Hepatocyte (in vitro differentiated cells): ENCODE measurements at regions not wholly inside any gene's neighbourhood (a gene's known extent, or its start where the extent isn't known, plus 50 kb on each side); places are given as distances from the start of the nearest gene placed in this dataset.

Experiments
- DNase-seq: peaks from one replicate; pipeline ENCODE4 v3.0.0-alpha.2; 2016; ENCODE audit warnings: low spot score
- H2AFZ ChIP-seq: fragments of 200-600 bp; sonication (generic); 2 replicates; pipeline ENCODE4 v1.6.0; 2016; ENCODE audit warnings: antibody characterized with exemption, mild to moderate bottlenecking
- H3K27ac ChIP-seq: fragments of 200-600 bp; sonication (generic); 2 replicates; pipeline ENCODE4 v1.5.1; 2016; ENCODE audit warnings: mild to moderate bottlenecking
- H3K27me3 ChIP-seq: fragments of 200-600 bp; sonication (generic); 2 replicates; pipeline ENCODE4 v1.6.1; 2016
- H3K36me3 ChIP-seq: fragments of 200-600 bp; sonication (generic); replicated peaks from 2 replicates; pipeline ENCODE4 v1.5.1; 2016; ENCODE audit warnings: low read depth; ENCODE audit not compliant: insufficient read depth
- H3K4me1 ChIP-seq: fragments of 200-600 bp; sonication (generic); 2 replicates; pipeline ENCODE4 v1.5.1; 2016; ENCODE audit warnings: mild to moderate bottlenecking, moderate library complexity; ENCODE audit not compliant: insufficient read depth
- H3K4me2 ChIP-seq: fragments of 200-600 bp; sonication (generic); 2 replicates; pipeline ENCODE4 v1.6.0; 2016
- H3K4me3 ChIP-seq: fragments of 200-600 bp; sonication (generic); 2 replicates; pipeline ENCODE4 v1.5.1; 2016; ENCODE audit warnings: mild to moderate bottlenecking
- H3K79me2 ChIP-seq: fragments of 200-600 bp; sonication (generic); 2 replicates; pipeline ENCODE4 v1.6.0; 2017; ENCODE audit warnings: mild to moderate bottlenecking
- H3K9me2 ChIP-seq: fragments of 200-600 bp; sonication (generic); replicated peaks from 2 replicates; pipeline ENCODE4 v1.6.0; 2017; ENCODE audit warnings: mild to moderate bottlenecking; ENCODE audit not compliant: insufficient read depth
- H3K9me3 ChIP-seq: fragments of 200-600 bp; sonication (generic); 2 replicates; pipeline ENCODE4 v1.5.1; 2016; ENCODE audit warnings: low read depth, mild to moderate bottlenecking
- H4K20me1 ChIP-seq: fragments of 200-600 bp; sonication (generic); 2 replicates; pipeline ENCODE4 v1.6.0; 2016; ENCODE audit warnings: mild to moderate bottlenecking; ENCODE audit not compliant: insufficient read depth, poor library complexity, severe bottlenecking
- EZH2 ChIP-seq: fragments of 200-600 bp; sonication (generic); IDR thresholded peaks from 2 replicates; pipeline ENCODE4 v1.6.1; 2016; ENCODE audit warnings: antibody characterized with exemption, mild to moderate bottlenecking, borderline replicate concordance
- EZH2phosphoT487 ChIP-seq: fragments of 200-600 bp; sonication (generic); IDR thresholded peaks from one replicate; pipeline ENCODE4 v1.6.1; 2018; ENCODE audit warnings: antibody characterized with exemption, mild to moderate bottlenecking, low read depth, moderate library complexity; ENCODE audit not compliant: unreplicated experiment, severe bottlenecking
- WGBS: methylation state at CpG from one replicate; pipeline ENCODE4 v1.1.6; 2016; ENCODE audit warnings: low lambda C conversion rate; ENCODE audit errors: missing lambda C conversion rate; 5-methylcytosine and 5-hydroxymethylcytosine counted together
- TF ChIP-seq, protein P1 (sequence below): fragments of 200-600 bp; sonication (generic); IDR thresholded peaks from 2 replicates; pipeline ENCODE4 v1.5.1; 2016; ENCODE audit warnings: antibody characterized with exemption, mild to moderate bottlenecking; ENCODE audit not compliant: poor library complexity

DNA sequence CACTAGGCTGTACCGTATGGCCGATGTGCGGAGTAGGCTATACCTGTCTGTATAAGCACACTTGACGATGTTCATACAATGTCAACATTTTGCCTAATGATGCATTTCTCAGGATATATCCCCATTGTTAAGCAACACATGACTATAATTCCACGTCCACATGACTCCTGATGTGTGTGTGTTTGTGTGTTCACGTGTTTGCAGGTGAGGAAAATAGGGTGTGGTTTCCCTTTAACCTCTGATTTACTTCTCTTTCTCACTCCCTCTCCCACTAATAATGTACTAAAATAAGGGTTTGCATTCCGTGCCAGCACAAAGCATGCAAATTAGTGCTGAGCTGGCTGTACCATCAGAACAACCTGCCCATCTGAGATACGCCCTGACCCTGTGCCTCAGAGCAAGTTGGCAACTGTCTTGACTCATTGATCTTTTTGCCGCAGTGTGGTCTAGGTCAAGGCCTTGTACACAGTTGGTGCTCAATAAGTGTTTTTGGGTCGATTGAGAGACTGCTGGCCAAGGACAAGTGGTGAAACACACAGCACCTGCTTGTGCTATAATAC lies 64.6 kb upstream of the DOCK1 start:
- Histone ChIP-seq H3K4me3 (no peak overlapping the region), H3K4me1 (peaks cover 28% of the 10 kb centered on the region), H3K36me3 (no peaks in the 10 kb centered on the region), H3K9me3 (no peaks in the 10 kb centered on the region), H3K79me2 (no peaks in the 10 kb centered on the region), H3K9me2 (no peaks in the 10 kb centered on the region), H4K20me1 (no peaks in the 10 kb centered on the region), H3K27me3 (no peaks in the 10 kb centered on the region), H3K27ac (peak overlapping the region; percentile 41), H3K4me2 (no peak overlapping the region), H2AFZ (no peak overlapping the region)
- WGBS, result 87% methylated on average over 10 of the region's 10 CpGs
- TF ChIP-seq EZH2 (no peak), EZH2phosphoT487 (no peak)
- TF ChIP-seq, protein P1, sequence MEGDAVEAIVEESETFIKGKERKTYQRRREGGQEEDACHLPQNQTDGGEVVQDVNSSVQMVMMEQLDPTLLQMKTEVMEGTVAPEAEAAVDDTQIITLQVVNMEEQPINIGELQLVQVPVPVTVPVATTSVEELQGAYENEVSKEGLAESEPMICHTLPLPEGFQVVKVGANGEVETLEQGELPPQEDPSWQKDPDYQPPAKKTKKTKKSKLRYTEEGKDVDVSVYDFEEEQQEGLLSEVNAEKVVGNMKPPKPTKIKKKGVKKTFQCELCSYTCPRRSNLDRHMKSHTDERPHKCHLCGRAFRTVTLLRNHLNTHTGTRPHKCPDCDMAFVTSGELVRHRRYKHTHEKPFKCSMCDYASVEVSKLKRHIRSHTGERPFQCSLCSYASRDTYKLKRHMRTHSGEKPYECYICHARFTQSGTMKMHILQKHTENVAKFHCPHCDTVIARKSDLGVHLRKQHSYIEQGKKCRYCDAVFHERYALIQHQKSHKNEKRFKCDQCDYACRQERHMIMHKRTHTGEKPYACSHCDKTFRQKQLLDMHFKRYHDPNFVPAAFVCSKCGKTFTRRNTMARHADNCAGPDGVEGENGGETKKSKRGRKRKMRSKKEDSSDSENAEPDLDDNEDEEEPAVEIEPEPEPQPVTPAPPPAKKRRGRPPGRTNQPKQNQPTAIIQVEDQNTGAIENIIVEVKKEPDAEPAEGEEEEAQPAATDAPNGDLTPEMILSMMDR, result no peak
- no peak for DNase-seq

DNA sequence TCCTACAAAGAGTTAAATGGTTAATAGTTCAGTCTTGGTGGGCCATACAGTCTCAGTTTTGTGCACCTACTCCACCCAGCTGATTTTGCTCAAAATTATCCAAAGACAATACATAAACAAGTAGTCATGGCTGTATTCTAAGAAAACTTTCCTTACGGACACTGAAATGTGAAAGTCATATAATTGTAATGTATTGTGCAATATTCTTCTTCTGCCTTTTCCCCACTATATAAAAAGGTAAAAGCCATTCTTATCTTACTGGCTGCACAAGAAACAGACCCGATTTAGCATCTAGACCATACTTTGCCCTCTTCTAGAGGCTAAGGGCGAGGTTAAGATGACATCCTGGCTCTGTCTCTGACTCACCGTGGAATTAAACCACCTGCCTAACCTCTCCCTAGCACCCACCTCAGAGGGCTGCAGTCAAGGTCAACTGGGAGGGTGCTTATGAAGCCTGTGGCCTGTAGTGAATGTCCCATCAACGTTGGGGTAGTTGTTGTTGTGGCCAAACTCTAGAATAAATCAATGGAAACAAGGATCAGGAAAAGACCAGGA lies 63.8 kb upstream of the DOCK1 start:
- Histone ChIP-seq H3K9me2 (no peaks in the 10 kb centered on the region), H3K27me3 (no peaks in the 10 kb centered on the region), H2AFZ (no peak overlapping the region), H3K9me3 (no peaks in the 10 kb centered on the region), H3K27ac (peak overlapping the region; percentile 55), H3K36me3 (no peaks in the 10 kb centered on the region), H4K20me1 (no peaks in the 10 kb centered on the region), H3K4me3 (no peak overlapping the region), H3K4me1 (peaks cover 28% of the 10 kb centered on the region), H3K79me2 (no peaks in the 10 kb centered on the region), H3K4me2 (peak overlapping the region; percentile 21)
- TF ChIP-seq EZH2, result no peak
- TF ChIP-seq EZH2phosphoT487, result no peak
- TF ChIP-seq, protein P1, result no peak
- peak; percentile 37 for DNase-seq
- WGBS, result 74% methylated on average over 5 of the region's 5 CpGs

DNA sequence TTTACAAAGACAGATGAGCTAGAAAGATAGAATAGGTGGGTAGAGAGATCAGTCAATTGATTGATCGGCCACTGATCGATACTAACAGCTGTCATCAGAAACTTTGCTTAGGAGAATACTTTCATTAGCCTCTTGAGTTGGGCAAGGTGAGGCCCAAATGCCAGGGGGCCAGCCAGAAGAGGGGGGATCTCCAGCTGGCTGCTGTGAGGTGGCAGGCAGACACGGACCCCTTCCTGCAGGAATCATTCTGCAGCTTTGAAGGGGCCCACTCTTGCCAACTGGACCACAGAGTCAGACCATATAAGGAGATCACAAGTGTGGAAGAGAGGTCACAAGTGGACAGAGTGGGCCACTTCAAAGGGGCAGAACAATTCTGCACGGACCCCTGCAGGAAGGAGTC lies 62.9 kb upstream of the DOCK1 start:
- WGBS, result 96% methylated on average over 4 of the region's 4 CpGs

More for the DNA sequence above, 62.9 kb upstream of the DOCK1 start:
- no peak overlapping the region for H2AFZ ChIP-seq
- H3K27me3 ChIP-seq, result no peaks in the 10 kb centered on the region
- TF ChIP-seq, protein P1, result no peak
- TF ChIP-seq EZH2phosphoT487, result no peak
- no peak for TF ChIP-seq EZH2
- no peaks in the 10 kb centered on the region for H3K79me2 ChIP-seq
- H3K4me3 ChIP-seq, result no peak overlapping the region
- peaks cover 28% of the 10 kb centered on the region for H3K4me1 ChIP-seq
- no peak for DNase-seq
- H3K36me3 ChIP-seq, result no peaks in the 10 kb centered on the region
- no peak overlapping the region for H3K4me2 ChIP-seq
- H3K9me2 ChIP-seq, result no peaks in the 10 kb centered on the region
- no peaks in the 10 kb centered on the region for H4K20me1 ChIP-seq
- no peak overlapping the region for H3K27ac ChIP-seq
- H3K9me3 ChIP-seq, result no peaks in the 10 kb centered on the region
